GM20000 (cell line): ENCODE measurements at regions not wholly inside any gene's neighbourhood (a gene's known extent, or its start where the extent isn't known, plus 50 kb on each side); places are given as distances from the start of the nearest gene placed in this dataset.
"Not testable (repeated sequence)": the region's sequence is repeated elsewhere in the genome, so short reads cannot be mapped to it uniquely, and the experiment has no call there.

Experiments
- DNase-seq: peaks from one replicate; pipeline ENCODE4 v3.0.0; 2012; ENCODE audit warnings: low spot score
- TF ChIP-seq, protein P1 (sequence below): IDR thresholded peaks from 2 replicates; pipeline ENCODE4 v1.5.1; 2012; ENCODE audit warnings: mild to moderate bottlenecking, control low read depth; ENCODE audit errors: extremely low read depth, missing control alignments

DNA sequence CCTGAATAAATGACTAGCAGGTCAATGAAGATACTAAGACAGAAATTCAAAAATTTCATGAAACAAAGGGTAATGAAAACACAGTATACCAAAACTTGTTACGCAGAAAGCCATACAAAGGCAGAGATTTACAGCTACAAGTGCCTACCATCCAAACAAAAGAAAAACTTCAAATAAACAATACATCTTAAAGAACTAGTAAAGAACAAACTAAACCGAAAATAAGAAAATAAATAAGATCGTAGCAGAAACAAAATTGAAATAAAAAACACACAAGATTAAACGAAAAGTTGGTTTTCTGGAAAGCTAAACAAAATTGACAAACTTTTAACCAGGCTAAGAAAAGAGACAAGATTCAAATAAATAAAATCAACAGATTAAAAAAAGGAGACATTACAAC lies 51.5 kb downstream of the VPREB1 start:
- DNase-seq = not testable (repeated sequence)

- not testable (repeated sequence) for DNase-seq
Observed at GRCh38 chr22:22297159-22297793, 52.7 kb downstream of the VPREB1 start.

DNA sequence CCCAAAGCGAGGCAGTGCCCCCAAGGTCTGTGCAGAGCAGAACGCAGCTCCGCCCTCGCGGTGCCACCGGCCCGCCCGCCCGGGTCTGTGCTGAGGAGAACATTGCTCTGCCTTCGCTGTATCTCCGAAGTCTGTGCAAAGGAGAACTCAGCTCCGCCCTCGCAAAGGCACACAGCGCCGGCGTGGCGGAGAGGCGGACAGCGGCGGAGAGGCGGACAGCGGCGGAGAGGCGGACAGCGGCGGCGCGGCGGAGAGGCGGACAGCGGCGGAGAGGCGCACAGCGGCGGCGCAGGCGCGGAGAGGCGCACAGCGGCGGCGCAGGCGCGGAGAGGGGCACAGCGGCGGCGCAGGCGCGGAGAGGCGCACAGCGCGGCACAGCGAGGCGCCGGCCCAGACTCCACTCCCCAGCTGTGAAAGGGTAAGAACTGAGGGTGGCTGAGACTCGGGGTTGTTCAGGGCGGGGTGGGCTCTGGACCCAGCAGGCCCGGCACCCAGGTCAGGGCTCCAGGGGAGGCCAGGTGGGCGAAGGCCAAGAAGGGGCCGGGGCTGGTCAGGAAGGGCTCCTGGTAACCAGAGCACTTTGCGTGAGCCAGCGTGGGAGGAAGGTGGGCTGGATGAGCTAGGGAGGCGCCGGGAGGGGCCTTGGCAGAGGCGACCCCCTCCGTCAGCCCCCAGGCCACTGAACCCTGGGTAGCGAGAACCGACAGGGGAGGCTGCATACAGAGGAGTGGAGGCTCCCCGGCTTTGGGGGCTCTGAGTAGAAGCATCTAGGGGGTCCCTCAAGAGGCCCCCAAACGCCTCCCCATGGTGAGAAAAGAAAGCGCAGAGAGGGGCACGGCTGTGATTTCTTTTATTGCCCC lies 53.4 kb downstream of the VPREB1 start:
- not testable (repeated sequence) for DNase-seq

DNA sequence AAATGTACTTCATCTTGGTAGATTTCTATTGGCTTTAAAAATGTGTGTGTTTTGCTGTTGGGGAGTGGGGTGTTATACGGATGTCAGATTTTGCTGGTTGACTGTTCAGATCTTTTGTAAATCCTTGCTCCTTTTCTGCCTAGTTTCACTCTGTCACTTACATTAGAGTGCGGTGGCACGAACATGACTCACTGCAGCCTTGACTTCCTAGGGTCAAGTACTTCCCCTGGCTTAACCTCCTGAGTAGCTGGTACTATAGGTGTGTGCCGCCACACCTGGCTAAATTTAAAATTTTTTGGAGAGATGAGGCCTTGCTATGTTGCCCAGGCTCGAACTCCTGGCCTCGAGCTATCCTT lies 54.0 kb downstream of the VPREB1 start:
- not testable (repeated sequence) for DNase-seq

- not testable (repeated sequence) for DNase-seq
Observed at GRCh38 chr22:22300511-22300910, 55.9 kb downstream of the VPREB1 start.

- DNase-seq = not testable (repeated sequence)
Observed at GRCh38 chr22:22300946-22301345, 56.4 kb downstream of the VPREB1 start.

GRCh38 chr22:22316589-22316988 lies 72.0 kb downstream of the VPREB1 start:
- DNase-seq = no peak
- TF ChIP-seq, protein P1, sequence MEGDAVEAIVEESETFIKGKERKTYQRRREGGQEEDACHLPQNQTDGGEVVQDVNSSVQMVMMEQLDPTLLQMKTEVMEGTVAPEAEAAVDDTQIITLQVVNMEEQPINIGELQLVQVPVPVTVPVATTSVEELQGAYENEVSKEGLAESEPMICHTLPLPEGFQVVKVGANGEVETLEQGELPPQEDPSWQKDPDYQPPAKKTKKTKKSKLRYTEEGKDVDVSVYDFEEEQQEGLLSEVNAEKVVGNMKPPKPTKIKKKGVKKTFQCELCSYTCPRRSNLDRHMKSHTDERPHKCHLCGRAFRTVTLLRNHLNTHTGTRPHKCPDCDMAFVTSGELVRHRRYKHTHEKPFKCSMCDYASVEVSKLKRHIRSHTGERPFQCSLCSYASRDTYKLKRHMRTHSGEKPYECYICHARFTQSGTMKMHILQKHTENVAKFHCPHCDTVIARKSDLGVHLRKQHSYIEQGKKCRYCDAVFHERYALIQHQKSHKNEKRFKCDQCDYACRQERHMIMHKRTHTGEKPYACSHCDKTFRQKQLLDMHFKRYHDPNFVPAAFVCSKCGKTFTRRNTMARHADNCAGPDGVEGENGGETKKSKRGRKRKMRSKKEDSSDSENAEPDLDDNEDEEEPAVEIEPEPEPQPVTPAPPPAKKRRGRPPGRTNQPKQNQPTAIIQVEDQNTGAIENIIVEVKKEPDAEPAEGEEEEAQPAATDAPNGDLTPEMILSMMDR = no peak

DNA sequence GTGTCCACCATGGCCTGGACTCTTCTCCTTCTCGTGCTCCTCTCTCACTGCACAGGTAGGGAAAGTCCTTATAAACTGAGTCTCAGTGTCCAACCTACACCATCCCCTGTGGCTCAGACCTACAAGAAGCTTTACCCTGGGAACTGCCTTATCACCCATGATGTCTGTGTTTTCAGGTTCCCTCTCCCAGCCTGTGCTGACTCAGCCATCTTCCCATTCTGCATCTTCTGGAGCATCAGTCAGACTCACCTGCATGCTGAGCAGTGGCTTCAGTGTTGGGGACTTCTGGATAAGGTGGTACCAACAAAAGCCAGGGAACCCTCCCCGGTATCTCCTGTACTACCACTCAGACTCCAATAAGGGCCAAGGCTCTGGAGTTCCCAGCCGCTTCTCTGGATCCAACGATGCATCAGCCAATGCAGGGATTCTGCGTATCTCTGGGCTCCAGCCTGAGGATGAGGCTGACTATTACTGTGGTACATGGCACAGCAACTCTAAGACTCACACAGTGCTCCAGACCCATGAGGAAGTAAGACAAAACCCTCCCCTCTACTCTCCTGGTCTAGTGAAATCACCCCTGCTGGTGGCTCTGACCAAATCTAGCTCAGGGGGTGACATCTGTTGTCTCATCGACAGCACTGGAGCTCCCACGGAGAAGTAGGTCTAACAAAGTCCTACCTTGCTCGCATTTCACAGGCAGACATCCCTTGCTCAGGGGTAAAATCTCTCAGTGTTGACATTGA lies 74.3 kb downstream of the VPREB1 start:
- TF ChIP-seq, protein P1 = no peak
- DNase-seq = no peak

- TF ChIP-seq, protein P1 = peak; percentile 88
- peak; percentile 80 for DNase-seq
Observed at GRCh38 chr22:22321743-22322611, 77.4 kb downstream of the VPREB1 start.

DNA sequence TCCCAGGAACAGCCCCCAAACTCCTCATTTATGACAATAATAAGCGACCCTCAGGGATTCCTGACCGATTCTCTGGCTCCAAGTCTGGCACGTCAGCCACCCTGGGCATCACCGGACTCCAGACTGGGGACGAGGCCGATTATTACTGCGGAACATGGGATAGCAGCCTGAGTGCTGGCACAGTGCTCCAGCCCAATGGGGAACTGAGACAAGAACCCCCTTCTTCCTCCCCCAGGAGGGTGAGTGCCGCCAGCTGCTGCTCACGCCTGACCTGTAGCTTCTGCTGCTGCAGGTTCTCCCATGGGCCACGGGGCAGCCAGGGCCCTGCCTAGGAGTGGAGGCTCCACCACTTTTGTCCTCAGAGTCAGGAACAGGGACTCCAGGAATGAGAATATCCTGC lies 78.2 kb downstream of the VPREB1 start:
- DNase-seq = no peak
- TF ChIP-seq, protein P1 = no peak
